ENCODE measurements at regions not wholly inside any gene's neighbourhood (a gene's known extent, or its start where the extent isn't known, plus 50 kb on each side); places are given as distances from the start of the nearest gene placed in this dataset.

DNA sequence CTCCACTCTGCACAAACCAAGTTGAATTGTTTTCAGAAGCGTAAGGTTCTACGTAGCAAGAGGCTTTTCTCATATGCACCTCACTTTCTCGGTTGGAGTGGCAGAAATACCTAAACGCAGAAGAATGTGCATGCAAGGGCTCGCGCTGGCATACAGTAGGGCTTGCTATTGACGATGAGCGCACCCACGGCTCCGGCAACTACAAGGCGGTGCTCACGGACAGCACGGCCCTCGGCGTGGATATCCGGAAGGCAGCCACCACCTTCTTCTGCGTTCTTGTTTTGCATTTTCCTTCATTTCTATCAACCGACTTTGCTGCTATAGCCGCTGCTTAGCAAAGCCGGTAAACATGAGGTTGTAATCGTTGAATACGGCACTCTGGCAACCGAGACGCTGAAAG, 51.1 kb upstream of the UBE3C start:
- TF ChIP-seq, protein P1, sequence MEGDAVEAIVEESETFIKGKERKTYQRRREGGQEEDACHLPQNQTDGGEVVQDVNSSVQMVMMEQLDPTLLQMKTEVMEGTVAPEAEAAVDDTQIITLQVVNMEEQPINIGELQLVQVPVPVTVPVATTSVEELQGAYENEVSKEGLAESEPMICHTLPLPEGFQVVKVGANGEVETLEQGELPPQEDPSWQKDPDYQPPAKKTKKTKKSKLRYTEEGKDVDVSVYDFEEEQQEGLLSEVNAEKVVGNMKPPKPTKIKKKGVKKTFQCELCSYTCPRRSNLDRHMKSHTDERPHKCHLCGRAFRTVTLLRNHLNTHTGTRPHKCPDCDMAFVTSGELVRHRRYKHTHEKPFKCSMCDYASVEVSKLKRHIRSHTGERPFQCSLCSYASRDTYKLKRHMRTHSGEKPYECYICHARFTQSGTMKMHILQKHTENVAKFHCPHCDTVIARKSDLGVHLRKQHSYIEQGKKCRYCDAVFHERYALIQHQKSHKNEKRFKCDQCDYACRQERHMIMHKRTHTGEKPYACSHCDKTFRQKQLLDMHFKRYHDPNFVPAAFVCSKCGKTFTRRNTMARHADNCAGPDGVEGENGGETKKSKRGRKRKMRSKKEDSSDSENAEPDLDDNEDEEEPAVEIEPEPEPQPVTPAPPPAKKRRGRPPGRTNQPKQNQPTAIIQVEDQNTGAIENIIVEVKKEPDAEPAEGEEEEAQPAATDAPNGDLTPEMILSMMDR (IDR thresholded peaks at IDR 0.05; ENCODE audit: insufficient read depth, low read length, severe bottlenecking), result no peak
- Histone ChIP-seq H3K27me3 (ENCODE audit: control insufficient read depth, insufficient read depth, low read length) (no peaks in the 10 kb centered on the region), H3K4me3 (ENCODE audit: low read depth, low read length) (no peak overlapping the region), H3K36me3 (ENCODE audit: control insufficient read depth, insufficient read depth, low read length) (no peaks in the 10 kb centered on the region)
- DNase-seq (ENCODE audit: low read depth), result no peak
- no peak for FAIRE-seq

DNA sequence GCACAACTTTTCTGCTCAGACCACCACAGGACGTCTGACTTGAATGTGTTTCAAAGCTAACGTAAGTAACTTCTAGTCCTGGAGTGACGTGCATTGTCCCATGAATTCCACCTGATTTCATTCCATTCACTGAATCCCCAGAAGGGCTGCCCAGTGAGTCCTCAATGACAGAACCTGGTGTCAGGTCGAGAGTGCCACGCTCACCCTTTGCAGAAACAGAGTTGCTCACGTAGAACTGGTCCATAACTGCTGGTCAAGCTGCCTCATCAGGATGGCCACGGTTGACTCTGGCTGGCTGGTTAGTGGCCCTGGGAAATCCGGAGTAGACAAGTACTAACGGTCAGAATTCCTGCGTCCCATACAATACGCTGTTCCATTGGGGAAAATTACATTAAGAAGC, 50.6 kb upstream of the UBE3C start:
- H3K4me3 ChIP-seq (ENCODE audit: low read depth, low read length), result no peak overlapping the region
- TF ChIP-seq, protein P1 (IDR thresholded peaks at IDR 0.05; ENCODE audit: insufficient read depth, low read length, severe bottlenecking), result no peak
- no peak for DNase-seq (ENCODE audit: low read depth)
- H3K36me3 ChIP-seq (ENCODE audit: control insufficient read depth, insufficient read depth, low read length), result no peaks in the 10 kb centered on the region
- FAIRE-seq, result no peak
- no peaks in the 10 kb centered on the region for H3K27me3 ChIP-seq (ENCODE audit: control insufficient read depth, insufficient read depth, low read length)

Measured in bronchial epithelial cell (primary cell).